Thyroid gland (tissue), 4 donors: ENCODE measurements at regions not wholly inside any gene's neighbourhood (a gene's known extent, or its start where the extent isn't known, plus 50 kb on each side); places are given as distances from the start of the nearest gene placed in this dataset.

Experiments
- DNase-seq, 2 donors: peaks; one replicate each; pipeline ENCODE4 v3.0.0-alpha.2; 2019
- H3K27ac ChIP-seq, 3 donors: fragments of 200-600 bp; sonication (generic); 1 replicate in 2 of 3; 2 replicates in 1 of 3; pipeline ENCODE4 v1.5.1; 2016 to 2019; ENCODE audit warnings: mild to moderate bottlenecking in 1 of 3, moderate library complexity in 1 of 3
- H3K27me3 ChIP-seq: fragments of 200-600 bp; sonication (generic); one replicate; pipeline ENCODE4 v1.5.1; 2019
- H3K36me3 ChIP-seq, 2 donors: fragments of 200-600 bp; sonication (generic); one replicate each; pipeline ENCODE4 v1.5.1; 2016 to 2019
- H3K4me1 ChIP-seq, 2 donors: fragments of 200-600 bp; sonication (generic); one replicate each; pipeline ENCODE4 v1.5.1; 2017 to 2019
- H3K4me3 ChIP-seq, 3 donors: fragments of 200-600 bp; sonication (generic); replicated peaks in 1 of 3; 1 replicate in 2 of 3; 2 replicates in 1 of 3; pipeline ENCODE4 v1.5.1; 2016; ENCODE audit warnings: mild to moderate bottlenecking in 1 of 3
- H3K9me3 ChIP-seq: fragments of 200-600 bp; sonication (generic); one replicate; pipeline ENCODE4 v1.5.1; 2017
- POLR2A ChIP-seq, 2 donors: fragments of 450-650 bp; IDR thresholded peaks; one replicate each; pipeline ENCODE4 v1.6.1; 2017; ENCODE audit warnings: antibody characterized with exemption in 2 of 2, mild to moderate bottlenecking in 2 of 2, moderate library complexity in 1 of 2
- WGBS, 2 donors: methylation state at CpG; one replicate each; pipeline ENCODE4 v1.1.5; 2017; 5-methylcytosine and 5-hydroxymethylcytosine counted together
- intact Hi-C: fragments of 100-400 bp; cut with DNase I; formaldehyde crosslinking; loops from one replicate; pipeline ENCODE4 v1.15.1; 2023
- TF ChIP-seq, protein P1 (sequence below), 6 experiments: fragments of 200-600 bp in 3 of 6; fragments of 450-650 bp in 3 of 6; sonication (generic) in 3 of 6; IDR thresholded peaks; one replicate each; pipeline ENCODE4 v1.5.1; 2016 to 2019; ENCODE audit warnings: antibody characterized with exemption in 6 of 6, mild to moderate bottlenecking in 2 of 6, inconsistent platforms in 1 of 6, moderate library complexity in 1 of 6

DNA sequence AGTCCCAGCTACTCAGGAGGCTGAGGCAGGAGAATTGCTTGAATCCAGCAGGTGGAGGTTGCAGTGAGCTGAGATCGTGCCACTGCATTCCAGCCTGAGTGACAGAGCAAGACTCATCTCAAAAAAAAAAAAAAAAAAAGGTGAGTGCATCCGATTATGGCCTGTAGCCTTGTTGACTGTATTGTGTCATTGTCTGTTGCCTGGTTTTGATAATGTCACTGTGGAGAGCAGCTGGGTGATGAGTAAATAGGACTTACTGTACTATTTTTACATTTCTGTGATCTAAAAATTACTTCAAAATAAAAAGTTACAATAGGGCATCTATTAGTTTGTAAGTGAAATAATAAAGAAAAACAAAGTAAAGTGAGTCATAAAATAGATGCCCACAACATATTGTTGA is 134.1 kb upstream of the SALL4 start:
- H3K27me3 ChIP-seq, result no peaks in the 10 kb centered on the region
- no peaks in the 10 kb centered on the region for H3K36me3 ChIP-seq
- H3K27ac ChIP-seq, result no peak overlapping the region
- DNase-seq, result no peak
- H3K4me3 ChIP-seq, result no peak overlapping the region
- TF ChIP-seq, protein P1, sequence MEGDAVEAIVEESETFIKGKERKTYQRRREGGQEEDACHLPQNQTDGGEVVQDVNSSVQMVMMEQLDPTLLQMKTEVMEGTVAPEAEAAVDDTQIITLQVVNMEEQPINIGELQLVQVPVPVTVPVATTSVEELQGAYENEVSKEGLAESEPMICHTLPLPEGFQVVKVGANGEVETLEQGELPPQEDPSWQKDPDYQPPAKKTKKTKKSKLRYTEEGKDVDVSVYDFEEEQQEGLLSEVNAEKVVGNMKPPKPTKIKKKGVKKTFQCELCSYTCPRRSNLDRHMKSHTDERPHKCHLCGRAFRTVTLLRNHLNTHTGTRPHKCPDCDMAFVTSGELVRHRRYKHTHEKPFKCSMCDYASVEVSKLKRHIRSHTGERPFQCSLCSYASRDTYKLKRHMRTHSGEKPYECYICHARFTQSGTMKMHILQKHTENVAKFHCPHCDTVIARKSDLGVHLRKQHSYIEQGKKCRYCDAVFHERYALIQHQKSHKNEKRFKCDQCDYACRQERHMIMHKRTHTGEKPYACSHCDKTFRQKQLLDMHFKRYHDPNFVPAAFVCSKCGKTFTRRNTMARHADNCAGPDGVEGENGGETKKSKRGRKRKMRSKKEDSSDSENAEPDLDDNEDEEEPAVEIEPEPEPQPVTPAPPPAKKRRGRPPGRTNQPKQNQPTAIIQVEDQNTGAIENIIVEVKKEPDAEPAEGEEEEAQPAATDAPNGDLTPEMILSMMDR (IDR thresholded peaks at IDR 0.05), result no peak
- TF ChIP-seq POLR2A (IDR thresholded peaks at IDR 0.05), result no peak
- intact Hi-C loops, result no loop called here
- no peaks in the 10 kb centered on the region for H3K9me3 ChIP-seq
- no peaks in the 10 kb centered on the region for H3K4me1 ChIP-seq
- 85 to 86% methylated on average over 2 of the region's 2 CpGs for WGBS, 2 donors

- Histone ChIP-seq H3K36me3 (no peaks in the 10 kb centered on the region), H3K27ac (no peak overlapping the region), H3K9me3 (no peaks in the 10 kb centered on the region), H3K4me3 (no peak overlapping the region), H3K27me3 (no peaks in the 10 kb centered on the region), H3K4me1 (no peaks in the 10 kb centered on the region)
- WGBS, 2 donors, result 80 to 87% methylated on average over 4 of the region's 4 CpGs
- intact Hi-C loops, result no loop called here
- TF ChIP-seq, protein P1 (IDR thresholded peaks at IDR 0.05), result no peak
- TF ChIP-seq POLR2A (IDR thresholded peaks at IDR 0.05), result no peak
- DNase-seq, result no peak
These were observed 132.7 kb upstream of the SALL4 start for GRCh38 chr20:51935003-51935358.

- Histone ChIP-seq H3K36me3 (no peaks in the 10 kb centered on the region), H3K4me1 (no peaks in the 10 kb centered on the region), H3K9me3 (no peaks in the 10 kb centered on the region), H3K27ac (no peak overlapping the region), H3K4me3 (no peak overlapping the region), H3K27me3 (no peaks in the 10 kb centered on the region)
- WGBS, 2 donors, result 65 to 73% methylated on average over 11 of the region's 11 CpGs
- DNase-seq, result no peak
- intact Hi-C loops, result no loop called here
- TF ChIP-seq, protein P1 (IDR thresholded peaks at IDR 0.05), result no peak
- TF ChIP-seq POLR2A (IDR thresholded peaks at IDR 0.05), result no peak
These were observed 132.1 kb upstream of the SALL4 start for GRCh38 chr20:51934301-51935002.

DNA sequence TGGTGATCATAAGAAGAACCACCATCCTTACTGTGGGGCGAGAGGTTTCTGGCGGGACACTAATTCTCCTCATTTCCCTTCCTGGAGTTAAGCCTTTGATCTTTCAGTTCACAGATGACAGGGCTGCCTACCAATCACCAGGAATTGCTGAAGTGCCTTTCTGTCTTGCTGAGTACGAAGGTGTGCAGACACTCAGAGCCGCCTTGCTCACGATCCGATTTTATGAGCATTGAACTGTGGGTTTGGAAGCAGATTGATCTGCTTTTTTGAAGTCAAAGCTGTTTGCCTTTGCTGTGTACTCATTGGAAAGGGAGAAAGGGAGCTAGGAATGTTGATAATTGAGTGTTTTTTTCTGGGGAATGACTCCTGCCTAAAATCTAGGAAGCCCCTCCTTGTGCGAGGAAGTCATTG is 129.1 kb upstream of the SALL4 start:
- peak; percentile 6 to 14 for DNase-seq
- intact Hi-C loops, result no loop called here
- Histone ChIP-seq H3K4me1 (no peaks in the 10 kb centered on the region), H3K36me3 (no peaks in the 10 kb centered on the region), H3K27me3 (no peaks in the 10 kb centered on the region), H3K4me3 (no peak overlapping the region), H3K27ac (no peak overlapping the region), H3K9me3 (no peaks in the 10 kb centered on the region)
- no peak for TF ChIP-seq POLR2A (IDR thresholded peaks at IDR 0.05)
- TF ChIP-seq, protein P1 (IDR thresholded peaks at IDR 0.05), result no peak
- 42 to 50% methylated on average over 7 of the region's 7 CpGs for WGBS, 2 donors

- Histone ChIP-seq H3K36me3 (no peaks in the 10 kb centered on the region), H3K27me3 (no peaks in the 10 kb centered on the region), H3K9me3 (no peaks in the 10 kb centered on the region), H3K4me3 (no peak overlapping the region), H3K27ac (no peak overlapping the region), H3K4me1 (no peaks in the 10 kb centered on the region)
- intact Hi-C loops, result no loop called here
- DNase-seq, result no peak
- 84% methylated on average over 3 of the region's 3 CpGs for WGBS, 2 donors
- TF ChIP-seq, protein P1 (IDR thresholded peaks at IDR 0.05), result no peak
- TF ChIP-seq POLR2A (IDR thresholded peaks at IDR 0.05), result no peak
These were observed 128.5 kb upstream of the SALL4 start for GRCh38 chr20:51930775-51931174.
